ENCODE measurements at regions not wholly inside any gene's neighbourhood (a gene's known extent, or its start where the extent isn't known, plus 50 kb on each side); places are given as distances from the start of the nearest gene placed in this dataset.

DNA sequence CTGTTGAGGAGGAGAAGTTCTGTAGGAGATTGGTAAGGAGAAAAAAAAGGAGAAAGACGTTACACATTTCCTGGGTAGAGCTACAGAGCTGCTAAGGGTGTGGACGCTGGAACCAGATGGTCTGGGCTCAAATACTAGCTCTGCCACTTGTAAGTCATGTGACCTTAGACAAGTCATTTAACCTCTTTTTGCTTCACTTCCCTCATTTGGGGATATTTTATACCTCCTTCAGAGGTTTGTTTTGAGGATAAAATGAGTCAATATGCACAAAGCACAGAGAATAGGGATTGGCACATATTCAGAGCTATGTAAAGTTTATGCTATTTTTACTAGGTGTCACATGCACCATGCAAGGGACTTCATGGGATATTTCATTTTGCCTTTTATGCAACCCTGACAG lies 708.8 kb downstream of the DHX35 start:
- Histone ChIP-seq H3K27ac (no peak overlapping the region), H3K4me3 (no peak overlapping the region), H3K9me3 (replicated peaks) (no peaks in the 10 kb centered on the region), H3K4me1 (replicated peaks) (no peaks in the 10 kb centered on the region), H3K27me3 (replicated peaks) (no peaks in the 10 kb centered on the region), H3K36me3 (no peaks in the 10 kb centered on the region)
- DNase-seq (ENCODE audit: low read depth in 1 of 2, low spot score in 2 of 2), result no peak

DNA sequence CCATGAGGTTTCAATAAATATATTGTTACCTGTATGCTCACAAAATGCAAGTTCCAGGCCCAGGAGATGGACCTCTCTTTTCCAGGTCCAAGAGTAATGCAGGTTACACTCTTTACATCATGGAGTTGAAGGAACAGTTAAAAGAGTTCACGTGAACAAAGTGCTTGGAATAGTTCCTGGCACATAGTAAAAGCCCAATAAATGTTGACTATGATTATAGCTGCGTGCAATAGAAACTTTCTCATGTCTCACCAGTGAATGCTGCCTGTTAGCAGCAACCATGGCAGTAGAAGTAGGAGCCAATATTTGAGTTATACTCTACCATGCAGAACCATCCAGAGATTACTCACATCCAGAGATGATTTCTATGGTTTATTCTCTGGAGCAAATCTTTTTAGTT lies 707.5 kb downstream of the DHX35 start:
- Histone ChIP-seq H3K36me3 (no peaks in the 10 kb centered on the region), H3K9me3 (replicated peaks) (no peaks in the 10 kb centered on the region), H3K27ac (no peak overlapping the region), H3K4me1 (replicated peaks) (no peaks in the 10 kb centered on the region), H3K27me3 (replicated peaks) (no peaks in the 10 kb centered on the region), H3K4me3 (no peak overlapping the region)
- DNase-seq (ENCODE audit: low read depth in 1 of 2, low spot score in 2 of 2), result no peak

DNA sequence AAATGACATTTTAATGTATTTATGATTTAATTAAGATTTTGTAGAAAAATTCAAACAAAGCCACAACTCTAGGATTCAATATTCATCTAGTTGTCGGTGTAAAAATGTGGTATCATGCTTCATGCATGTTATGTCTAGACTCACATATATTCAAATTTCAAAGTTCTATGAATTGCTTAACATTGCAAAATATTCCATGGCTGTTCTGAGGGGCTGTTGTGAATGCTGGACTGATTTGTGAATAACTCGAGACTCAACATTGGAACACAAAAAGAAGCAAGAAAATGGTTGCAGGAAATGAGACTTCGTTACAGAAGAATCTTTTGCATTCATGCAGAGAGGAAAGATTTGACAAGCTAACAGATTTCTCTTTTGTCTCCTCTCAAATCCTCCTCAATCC lies 705.9 kb downstream of the DHX35 start:
- Histone ChIP-seq H3K27me3 (replicated peaks) (no peaks in the 10 kb centered on the region), H3K4me3 (no peak overlapping the region), H3K4me1 (replicated peaks) (no peaks in the 10 kb centered on the region), H3K36me3 (no peaks in the 10 kb centered on the region), H3K27ac (no peak overlapping the region), H3K9me3 (replicated peaks) (no peaks in the 10 kb centered on the region)
- no peak for DNase-seq (ENCODE audit: low read depth in 1 of 2, low spot score in 2 of 2)

DNA sequence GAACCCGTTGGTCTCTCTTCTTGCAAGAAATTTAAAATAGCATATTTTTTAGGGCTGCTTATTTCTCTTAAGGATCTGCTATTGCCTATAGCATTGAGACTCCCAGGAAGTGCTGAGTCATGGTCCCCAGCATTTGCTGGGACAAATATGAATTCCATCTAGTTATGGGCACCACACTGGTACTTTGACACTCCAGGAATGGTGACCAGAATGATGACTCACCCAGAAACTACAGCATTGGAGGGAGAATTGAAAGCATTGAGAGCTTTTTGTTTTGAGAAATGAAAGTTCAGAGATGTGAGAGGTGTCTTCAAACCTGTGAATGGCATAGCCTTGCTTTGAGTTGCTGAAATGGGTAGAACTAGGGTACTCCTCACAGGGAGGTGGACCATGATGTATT lies 699.7 kb downstream of the DHX35 start:
- Histone ChIP-seq H3K9me3 (replicated peaks) (peaks cover 7% of the 10 kb centered on the region; the same call in 1 of the 2 replicates), H3K27ac (no peak overlapping the region), H3K27me3 (replicated peaks) (no peaks in the 10 kb centered on the region), H3K36me3 (no peaks in the 10 kb centered on the region), H3K4me1 (replicated peaks) (no peaks in the 10 kb centered on the region), H3K4me3 (no peak overlapping the region)
- no peak for DNase-seq (ENCODE audit: low read depth in 1 of 2, low spot score in 2 of 2)

DNA sequence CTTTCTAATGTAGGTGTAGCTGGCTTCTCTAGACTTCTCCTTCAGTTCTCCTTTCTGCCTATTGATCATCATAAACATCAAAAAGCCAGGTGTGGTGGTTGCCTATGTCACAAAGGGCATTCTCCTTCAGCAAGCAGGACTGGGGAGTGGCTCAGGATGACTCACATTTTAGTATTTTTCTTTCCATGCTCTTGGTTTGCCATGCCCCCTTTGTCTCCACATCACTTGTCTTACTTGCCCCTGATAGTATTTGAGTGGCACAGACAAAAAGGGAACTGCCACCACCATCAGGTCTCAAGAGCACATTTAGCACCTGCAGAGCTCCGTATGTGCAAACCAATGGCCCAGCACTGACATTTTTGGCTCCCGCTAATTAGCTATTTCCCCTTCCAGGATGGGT lies 698.8 kb downstream of the DHX35 start:
- Histone ChIP-seq H3K27ac (no peak overlapping the region), H3K4me3 (no peak overlapping the region)
- DNase-seq (ENCODE audit: low read depth in 1 of 2, low spot score in 2 of 2), result no peak

DNA sequence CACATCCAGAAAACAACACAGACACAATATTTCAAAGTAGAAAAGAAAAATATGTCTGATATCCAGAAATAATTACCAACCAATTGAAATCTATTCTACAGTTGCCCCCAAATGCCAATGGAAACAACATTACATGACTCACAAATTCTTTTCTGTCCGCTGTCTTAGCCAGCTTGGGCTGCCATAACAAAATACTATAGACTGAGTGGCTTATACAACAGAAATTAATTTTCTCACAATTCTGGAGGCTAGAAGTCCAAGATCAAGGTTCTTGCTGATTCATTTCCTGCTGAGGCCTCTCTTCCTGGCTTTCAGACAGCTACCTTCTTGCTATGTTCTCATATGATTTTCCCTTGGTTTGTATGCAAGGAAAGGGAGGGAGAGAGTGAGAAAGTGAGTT lies 698.1 kb downstream of the DHX35 start:
- peaks cover 7% of the 10 kb centered on the region; the same call in 1 of the 2 replicates for H3K9me3 ChIP-seq (replicated peaks)
- no peak overlapping the region for H3K4me3 ChIP-seq
- no peaks in the 10 kb centered on the region for H3K4me1 ChIP-seq (replicated peaks)
- H3K27me3 ChIP-seq (replicated peaks), result no peaks in the 10 kb centered on the region
- H3K36me3 ChIP-seq, result no peaks in the 10 kb centered on the region
- no peak overlapping the region for H3K27ac ChIP-seq
- no peak for DNase-seq (ENCODE audit: low read depth in 1 of 2, low spot score in 2 of 2)

More for the DNA sequence above, 698.8 kb downstream of the DHX35 start:
- no peaks in the 10 kb centered on the region for H3K4me1 ChIP-seq (replicated peaks)
- H3K9me3 ChIP-seq (replicated peaks), result peaks cover 7% of the 10 kb centered on the region; the same call in 1 of the 2 replicates
- no peaks in the 10 kb centered on the region for H3K27me3 ChIP-seq (replicated peaks)
- H3K36me3 ChIP-seq, result no peaks in the 10 kb centered on the region

DNA sequence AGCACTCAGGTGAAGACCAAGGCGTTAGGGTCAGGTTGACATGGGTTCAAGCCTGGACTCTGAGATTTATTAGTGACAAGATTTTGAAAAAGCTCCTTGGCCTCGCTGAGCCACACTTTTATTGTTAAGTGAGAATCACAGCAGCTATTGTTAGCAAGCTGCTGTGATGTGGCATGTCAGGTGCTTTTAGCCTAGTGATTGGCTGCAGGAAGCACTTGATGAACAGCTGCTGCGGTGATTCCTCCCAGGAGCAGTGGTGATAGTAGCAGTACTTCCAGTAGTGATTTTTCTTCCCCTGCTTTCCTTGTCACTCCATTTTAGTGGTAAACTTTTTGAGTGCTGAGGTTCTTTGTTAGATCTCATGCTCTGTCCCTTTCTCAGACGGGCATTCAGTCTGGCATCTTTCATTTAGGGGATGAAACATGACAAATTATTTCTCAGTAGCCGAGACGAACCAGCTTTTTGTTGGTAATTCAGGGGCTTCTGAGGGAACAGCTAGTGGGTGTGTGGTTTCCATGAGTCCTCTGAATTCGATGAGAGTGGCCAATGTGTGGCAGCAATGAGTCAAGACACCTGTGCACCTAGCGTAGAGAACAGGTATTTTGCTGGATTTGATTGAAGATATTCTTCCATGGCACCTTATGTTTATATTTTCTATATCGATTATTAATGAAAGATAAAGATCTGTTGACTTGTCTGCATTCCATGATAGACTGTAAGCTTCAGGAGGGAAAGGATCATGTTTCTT lies 696.7 kb downstream of the DHX35 start:
- no peak for DNase-seq (ENCODE audit: low read depth in 1 of 2, low spot score in 2 of 2)
- H3K4me3 ChIP-seq, result no peak overlapping the region
- no peaks in the 10 kb centered on the region for H3K4me1 ChIP-seq (replicated peaks)
- H3K36me3 ChIP-seq, result no peaks in the 10 kb centered on the region
- H3K27me3 ChIP-seq (replicated peaks), result no peaks in the 10 kb centered on the region
- no peak overlapping the region for H3K27ac ChIP-seq
- H3K9me3 ChIP-seq (replicated peaks), result peaks cover 7% of the 10 kb centered on the region; the same call in 1 of the 2 replicates

DNA sequence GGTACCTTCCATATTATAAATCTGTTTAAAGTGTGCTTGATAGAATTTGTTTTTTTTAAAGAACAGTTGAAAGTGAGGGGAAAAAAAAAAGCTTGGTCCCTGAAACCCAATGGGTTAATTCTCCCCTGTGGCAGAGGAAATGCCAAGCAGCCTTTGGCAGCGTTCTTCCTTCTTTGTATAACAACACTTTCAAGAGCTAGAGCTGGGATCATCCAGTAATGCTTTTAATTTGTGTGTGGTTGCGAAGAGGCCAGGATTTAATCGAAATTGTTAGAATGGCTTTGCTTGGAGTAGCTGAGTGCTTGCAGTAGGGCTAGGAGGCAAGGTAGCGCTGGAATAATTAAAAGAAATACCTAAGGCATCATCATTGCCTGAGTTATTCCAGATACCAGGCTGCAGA lies 692.0 kb downstream of the DHX35 start:
- Histone ChIP-seq H3K36me3 (no peaks in the 10 kb centered on the region), H3K9me3 (replicated peaks) (no peaks in the 10 kb centered on the region; the same call in 1 of the 2 replicates), H3K4me1 (replicated peaks) (no peaks in the 10 kb centered on the region), H3K4me3 (no peak overlapping the region), H3K27me3 (replicated peaks) (no peaks in the 10 kb centered on the region), H3K27ac (no peak overlapping the region)
- no peak for DNase-seq (ENCODE audit: low read depth in 1 of 2, low spot score in 2 of 2)

DNA sequence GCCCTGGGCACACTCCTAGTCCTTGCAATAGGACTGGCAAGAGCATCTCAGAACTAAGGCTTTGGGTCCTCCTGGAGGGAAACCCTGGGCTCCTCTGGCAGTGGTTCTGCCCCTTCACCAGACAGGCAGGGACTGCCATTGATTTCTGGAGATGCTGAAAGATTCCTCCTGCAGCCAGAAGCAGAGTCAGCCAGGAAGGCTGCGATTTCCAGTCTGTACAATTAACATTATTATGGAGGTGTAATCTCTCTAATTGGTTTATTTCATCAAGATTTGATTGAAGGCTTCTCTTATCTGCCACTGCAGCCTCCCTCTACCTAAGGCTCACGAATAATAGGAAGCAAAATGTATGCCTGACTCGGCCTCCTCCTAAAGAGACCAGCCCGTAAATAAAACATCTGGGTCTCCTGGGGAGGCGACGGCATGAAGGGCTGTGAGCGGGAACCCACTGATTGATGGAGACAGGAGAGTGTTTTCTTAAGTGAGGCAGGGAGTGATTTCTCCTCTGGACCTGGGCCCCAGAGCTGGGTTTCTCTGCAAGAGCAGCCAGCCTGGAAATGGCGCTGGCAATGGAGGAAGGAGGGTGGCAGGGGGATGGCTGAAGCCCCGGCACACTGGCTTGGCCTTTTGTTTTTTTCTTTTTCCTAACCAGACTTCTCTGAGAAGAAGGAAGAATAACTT lies 689.6 kb downstream of the DHX35 start:
- DNase-seq (ENCODE audit: low read depth in 1 of 2, low spot score in 2 of 2), result no peak
- no peaks in the 10 kb centered on the region for H3K4me1 ChIP-seq (replicated peaks)
- no peaks in the 10 kb centered on the region for H3K36me3 ChIP-seq
- H3K27ac ChIP-seq, result no peak overlapping the region
- no peak overlapping the region for H3K4me3 ChIP-seq
- H3K9me3 ChIP-seq (replicated peaks), result no peaks in the 10 kb centered on the region
- H3K27me3 ChIP-seq (replicated peaks), result no peaks in the 10 kb centered on the region

DNA sequence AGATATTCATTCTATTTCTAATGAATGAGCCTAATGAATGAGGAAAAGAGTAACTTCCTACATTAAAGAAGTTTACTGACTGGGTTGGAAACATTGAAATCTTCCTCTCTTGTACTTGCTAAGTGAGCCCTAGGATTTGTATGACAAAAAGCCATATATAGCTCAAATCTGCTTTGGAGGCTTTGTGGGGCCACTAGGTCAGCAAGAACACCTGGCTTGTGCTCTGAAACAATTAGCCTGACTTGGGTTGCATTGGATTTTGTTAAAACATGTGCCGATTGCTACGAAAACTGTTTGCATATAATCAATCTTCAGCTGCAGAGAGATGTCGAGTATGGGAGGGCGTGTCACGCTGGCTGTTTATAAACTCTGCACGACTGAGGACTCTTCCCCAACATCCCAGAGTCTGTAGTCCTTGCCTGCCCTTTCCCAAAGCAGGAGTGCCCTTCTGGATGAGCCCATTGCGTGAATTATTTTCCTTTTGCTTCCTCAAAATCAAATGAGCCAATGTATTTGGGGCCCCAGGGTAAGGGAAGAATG lies 684.8 kb downstream of the DHX35 start:
- no peaks in the 10 kb centered on the region for H3K4me1 ChIP-seq (replicated peaks)
- H3K36me3 ChIP-seq, result no peaks in the 10 kb centered on the region
- no peak for DNase-seq (ENCODE audit: low read depth in 1 of 2, low spot score in 2 of 2)
- H3K27me3 ChIP-seq (replicated peaks), result no peaks in the 10 kb centered on the region
- no peaks in the 10 kb centered on the region for H3K9me3 ChIP-seq (replicated peaks)
- no peak overlapping the region for H3K4me3 ChIP-seq
- H3K27ac ChIP-seq, result no peak overlapping the region

DNA sequence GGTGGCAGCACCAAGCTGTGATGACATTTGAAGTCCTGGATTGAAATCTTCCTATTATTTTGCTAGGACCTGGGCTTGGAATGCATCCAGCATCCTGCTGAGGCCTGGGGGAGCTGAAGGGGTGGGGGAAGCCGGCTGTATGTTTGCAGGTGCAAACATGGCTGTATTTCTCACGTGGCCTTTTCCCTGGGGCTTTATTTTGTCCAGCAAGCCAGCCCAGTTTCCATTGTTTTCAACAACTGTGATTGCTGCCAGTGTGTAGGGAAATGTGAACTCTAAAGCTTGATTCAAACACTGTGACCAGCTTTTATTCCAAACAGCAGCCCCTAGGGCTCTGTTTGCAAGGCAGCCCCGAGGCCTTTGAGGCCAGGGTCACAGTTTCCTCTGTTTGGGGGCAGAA lies 683.0 kb downstream of the DHX35 start:
- H3K4me1 ChIP-seq (replicated peaks), result no peaks in the 10 kb centered on the region
- H3K36me3 ChIP-seq, result no peaks in the 10 kb centered on the region
- no peak overlapping the region for H3K4me3 ChIP-seq
- DNase-seq (ENCODE audit: low read depth in 1 of 2, low spot score in 2 of 2), result no peak
- H3K9me3 ChIP-seq (replicated peaks), result no peaks in the 10 kb centered on the region
- no peaks in the 10 kb centered on the region for H3K27me3 ChIP-seq (replicated peaks)
- H3K27ac ChIP-seq, result no peak overlapping the region

DNA sequence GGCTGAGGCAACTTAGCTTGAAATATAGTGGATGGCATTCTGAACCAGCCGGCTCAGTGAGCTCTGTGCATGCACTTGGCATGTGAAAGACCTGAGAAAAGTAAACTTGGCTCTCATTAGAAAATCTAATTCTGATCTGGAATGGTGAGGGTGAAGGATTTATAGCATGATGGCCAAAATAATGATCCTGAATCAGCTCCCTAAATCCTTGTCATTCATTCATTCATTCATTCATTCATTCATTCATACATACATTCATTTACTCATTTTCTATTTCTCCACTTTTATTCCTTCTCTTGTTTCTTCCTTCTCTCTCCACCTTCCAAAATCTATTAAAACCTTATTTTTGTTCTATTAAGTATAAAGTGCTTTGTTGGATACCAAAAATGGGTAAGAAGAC lies 681.1 kb downstream of the DHX35 start:
- Histone ChIP-seq H3K36me3 (no peaks in the 10 kb centered on the region), H3K9me3 (replicated peaks) (no peaks in the 10 kb centered on the region), H3K4me1 (replicated peaks) (no peaks in the 10 kb centered on the region), H3K4me3 (no peak overlapping the region), H3K27me3 (replicated peaks) (no peaks in the 10 kb centered on the region), H3K27ac (no peak overlapping the region)
- no peak for DNase-seq (ENCODE audit: low read depth in 1 of 2, low spot score in 2 of 2)

DNA sequence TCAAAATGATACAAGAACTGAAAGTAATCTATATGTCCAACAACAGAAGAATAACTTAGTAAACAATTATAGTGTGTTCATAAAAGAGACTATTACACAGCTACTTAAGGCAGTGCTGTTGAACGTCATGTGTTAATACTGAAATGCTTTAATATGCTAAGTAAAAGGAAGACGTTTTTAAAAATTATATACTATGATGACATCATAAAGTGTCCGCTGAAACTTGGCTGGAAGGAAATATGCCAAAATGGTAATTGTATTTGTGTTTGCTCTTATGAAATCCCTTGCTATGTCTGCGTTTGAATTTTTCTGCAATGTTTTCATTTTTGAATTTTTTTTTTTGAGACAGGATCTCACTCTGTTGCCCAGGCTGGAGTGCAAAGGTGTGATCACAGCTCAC lies 679.3 kb downstream of the DHX35 start:
- Histone ChIP-seq H3K4me1 (replicated peaks) (no peaks in the 10 kb centered on the region), H3K27me3 (replicated peaks) (no peaks in the 10 kb centered on the region), H3K27ac (no peak overlapping the region), H3K36me3 (no peaks in the 10 kb centered on the region), H3K4me3 (no peak overlapping the region), H3K9me3 (replicated peaks) (no peaks in the 10 kb centered on the region)
- no peak for DNase-seq (ENCODE audit: low read depth in 1 of 2, low spot score in 2 of 2)

DNA sequence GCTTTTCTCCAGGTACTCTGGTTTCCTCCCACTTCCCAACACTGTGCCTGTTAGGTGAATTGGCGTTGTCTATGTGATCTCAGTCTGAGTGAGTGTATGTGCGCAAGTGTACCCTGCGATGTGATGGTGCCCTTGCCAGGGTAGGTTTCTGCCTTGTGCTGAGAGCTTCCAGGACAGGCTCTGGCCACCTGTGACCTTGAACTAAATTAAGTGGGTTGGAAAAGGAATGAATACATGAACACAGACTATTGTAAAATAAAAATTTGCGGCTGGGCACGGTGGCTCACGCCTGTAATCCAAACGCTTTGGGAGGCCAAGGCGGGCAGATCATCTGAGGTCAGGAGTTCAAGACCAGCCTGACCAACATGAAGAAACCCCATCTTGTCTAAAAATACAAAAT lies 678.0 kb downstream of the DHX35 start:
- Histone ChIP-seq H3K4me1 (replicated peaks) (no peaks in the 10 kb centered on the region), H3K4me3 (no peak overlapping the region)
- DNase-seq (ENCODE audit: low read depth in 1 of 2, low spot score in 2 of 2), result no peak

More for the DNA sequence above, 678.0 kb downstream of the DHX35 start:
- H3K9me3 ChIP-seq (replicated peaks), result no peaks in the 10 kb centered on the region
- no peaks in the 10 kb centered on the region for H3K27me3 ChIP-seq (replicated peaks)
- H3K27ac ChIP-seq, result no peak overlapping the region
- H3K36me3 ChIP-seq, result no peaks in the 10 kb centered on the region
